GM19023 (cell line): ENCODE measurements at regions not wholly inside any gene's neighbourhood (a gene's known extent, or its start where the extent isn't known, plus 50 kb on each side); places are given as distances from the start of the nearest gene placed in this dataset.
"Not testable (repeated sequence)": the region's sequence is repeated elsewhere in the genome, so short reads cannot be mapped to it uniquely, and the experiment has no call there.

Experiments used
- ATAC-seq: cut with Tn5 transposase; IDR thresholded peaks from one replicate; pipeline ENCODE4 v1.9.1; 2021; ENCODE audit warnings: mild to moderate bottlenecking, moderate library complexity; ENCODE audit not compliant: unreplicated experiment

DNA sequence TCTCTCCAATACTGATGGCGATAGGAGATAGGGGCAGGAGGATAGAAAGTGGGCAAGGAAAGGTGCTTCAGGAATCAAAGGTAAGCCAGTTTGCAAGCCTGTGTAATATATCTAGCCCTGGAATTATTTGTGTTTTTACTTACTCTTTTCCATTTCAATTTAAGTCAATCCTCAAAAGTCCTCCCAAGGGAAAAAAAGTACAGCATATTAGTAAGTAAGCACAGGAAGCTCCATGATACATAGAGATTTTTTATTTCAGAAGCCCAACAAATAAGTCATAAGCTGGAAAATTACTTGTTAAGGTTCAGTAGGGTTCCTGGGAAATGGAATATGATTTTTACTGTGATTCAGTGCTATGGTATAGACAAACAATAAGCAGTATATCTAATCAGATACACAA, 337.7 kb upstream of the DUSP10 start:
- no peak for ATAC-seq

- no peak for ATAC-seq
Measured at GRCh38 chr1:222077206-222077605, 335.3 kb upstream of the DUSP10 start.

DNA sequence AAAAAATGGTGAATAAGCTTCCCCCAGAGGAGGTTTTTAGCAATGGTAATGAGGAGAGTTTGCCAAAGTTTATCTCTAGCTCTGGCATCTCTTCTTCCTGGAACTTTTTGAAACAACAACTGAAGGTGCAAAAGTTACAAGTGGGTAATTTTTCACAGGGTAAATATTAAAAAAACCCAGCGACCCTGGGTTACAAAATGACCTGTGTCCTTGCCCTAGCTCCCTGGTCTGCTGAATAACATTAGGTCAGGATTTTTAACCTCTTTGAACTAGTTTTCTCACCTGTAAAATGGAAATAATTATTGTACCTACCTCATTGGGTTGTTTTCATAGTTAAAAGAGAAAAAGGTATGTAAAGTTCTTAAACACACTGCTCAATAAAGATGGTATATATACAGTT, 332.4 kb upstream of the DUSP10 start:
- no peak for ATAC-seq

DNA sequence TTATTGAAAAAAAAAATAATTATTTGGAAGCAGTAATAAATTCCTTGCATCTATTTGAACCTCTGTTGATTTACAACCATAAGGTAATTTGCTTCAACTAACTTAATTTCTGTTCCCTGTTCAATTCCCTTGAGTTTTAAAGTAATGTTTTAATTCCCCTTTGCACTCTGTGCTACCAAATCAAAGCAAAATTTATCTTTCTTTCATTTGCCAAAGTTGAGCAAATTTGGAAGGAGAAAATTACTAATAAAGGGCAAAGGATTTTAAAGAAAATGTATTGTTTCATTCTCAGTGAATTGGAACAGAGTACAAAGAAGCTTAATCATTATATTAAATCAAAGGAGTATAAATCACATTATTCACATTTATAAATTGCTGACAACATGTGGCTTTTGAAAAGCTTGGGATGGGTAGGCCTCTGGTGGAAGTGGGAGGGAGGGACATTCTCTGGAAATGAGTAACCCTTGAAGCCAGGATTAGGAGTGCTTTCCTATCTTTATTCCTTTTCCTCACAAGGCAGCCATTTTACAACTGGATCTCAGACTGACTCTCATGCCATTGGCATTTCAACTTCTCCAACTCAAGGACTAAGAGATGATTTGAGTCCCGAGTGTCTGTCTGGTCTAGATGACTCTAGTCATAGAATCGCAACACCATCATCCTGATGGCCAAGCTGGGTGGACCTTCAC, 331.6 kb upstream of the DUSP10 start:
- ATAC-seq = no peak

GRCh38 chr1:222071387-222071786, 329.5 kb upstream of the DUSP10 start:
- no peak for ATAC-seq

DNA sequence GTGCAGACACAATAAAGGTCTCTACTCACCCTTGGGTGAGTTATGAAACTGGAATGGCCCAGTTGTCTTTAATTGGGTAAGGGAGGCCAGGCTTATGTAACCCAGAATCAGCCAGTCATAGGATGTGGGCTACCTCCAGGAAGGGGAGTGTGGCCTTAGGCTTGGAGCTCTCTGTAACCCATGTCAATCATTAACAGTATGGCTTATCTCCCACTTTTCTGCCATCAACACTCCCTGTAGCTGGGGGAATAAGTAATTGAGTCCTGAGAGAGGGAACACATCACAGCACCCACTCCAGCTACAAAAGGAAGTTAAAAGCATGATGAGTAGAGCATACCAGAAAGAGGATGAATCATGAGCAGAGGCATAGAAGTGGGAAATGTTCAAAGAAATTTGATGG, 327.0 kb upstream of the DUSP10 start:
- no peak for ATAC-seq

DNA sequence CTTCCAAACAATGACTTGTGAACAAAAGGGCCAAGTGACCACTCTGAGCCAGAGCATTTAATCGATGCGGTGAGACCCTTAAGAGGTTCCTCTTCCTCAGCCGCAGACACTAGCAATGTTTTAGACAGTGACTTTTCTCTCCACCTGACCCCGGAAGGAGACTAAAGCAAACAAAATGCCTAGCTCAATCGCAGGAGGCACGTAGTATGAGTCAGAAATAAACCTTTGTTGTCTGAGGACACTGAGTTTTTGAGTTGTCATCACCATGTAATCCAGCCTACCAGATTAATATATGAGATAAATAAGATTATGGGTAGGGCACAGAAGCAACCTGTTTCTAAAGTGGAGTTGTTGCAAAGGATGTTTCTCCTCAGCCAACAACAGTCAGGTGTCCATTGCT, 326.2 kb upstream of the DUSP10 start:
- ATAC-seq = no peak

- ATAC-seq = no peak
Measured at GRCh38 chr1:222066539-222066938, 324.6 kb upstream of the DUSP10 start.

DNA sequence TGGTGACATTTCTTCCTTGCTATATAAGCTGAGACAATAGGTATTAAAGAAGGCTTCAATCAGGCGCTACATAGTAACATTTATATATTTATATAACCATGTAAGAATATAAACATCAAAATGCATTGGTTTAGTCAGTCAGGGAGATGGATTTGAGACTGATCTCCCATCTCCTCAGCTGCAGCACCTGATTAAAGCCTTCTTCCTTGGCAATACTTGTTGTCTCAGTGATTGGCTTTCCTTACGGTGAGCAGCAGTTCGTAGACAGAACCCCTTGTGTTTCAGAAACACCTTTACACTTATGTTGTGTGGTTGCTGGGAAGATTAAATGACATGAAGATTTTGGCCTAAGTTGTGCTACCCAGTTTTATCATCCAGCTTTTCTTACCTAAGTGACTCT, 323.3 kb upstream of the DUSP10 start:
- no peak for ATAC-seq

DNA sequence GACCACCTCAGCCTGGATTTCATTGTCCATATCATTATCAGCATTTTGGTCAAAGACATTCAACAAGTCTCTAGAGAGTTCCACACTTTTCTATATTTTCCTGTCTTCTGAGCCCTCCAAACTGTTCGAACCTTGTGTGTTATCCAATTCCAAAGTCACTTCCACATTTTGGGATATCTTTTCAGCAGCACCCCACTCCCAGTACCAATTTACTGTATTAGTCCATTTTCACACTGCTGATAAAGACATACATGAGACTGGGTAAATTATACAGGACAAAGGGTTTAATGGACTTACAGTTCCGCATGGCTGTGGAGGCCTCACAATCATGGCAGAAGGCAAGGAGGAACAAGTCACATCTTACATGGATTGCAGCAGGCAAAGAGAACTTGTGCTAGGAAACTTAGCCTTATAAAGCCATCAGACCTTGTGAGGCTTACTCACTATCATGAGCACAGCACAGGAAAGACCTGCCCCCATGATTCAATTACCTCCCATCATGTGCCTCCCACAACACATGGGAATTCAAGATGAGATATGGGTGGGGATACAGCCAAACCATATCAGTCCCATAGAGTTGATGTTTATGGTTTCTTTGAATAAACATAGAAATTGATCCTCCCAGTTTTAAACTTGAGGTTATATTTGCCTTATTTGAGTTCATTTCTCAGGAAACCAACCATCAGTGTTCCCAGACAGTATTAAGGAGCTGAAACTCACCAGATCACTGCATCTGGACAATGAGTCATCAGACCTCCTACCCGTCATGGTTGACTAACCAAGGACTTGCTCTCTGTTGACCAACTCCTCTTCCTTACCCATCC, 322.7 kb upstream of the DUSP10 start:
- no peak for ATAC-seq

- no peak for ATAC-seq
Measured at GRCh38 chr1:222062640-222063039, 320.8 kb upstream of the DUSP10 start.

DNA sequence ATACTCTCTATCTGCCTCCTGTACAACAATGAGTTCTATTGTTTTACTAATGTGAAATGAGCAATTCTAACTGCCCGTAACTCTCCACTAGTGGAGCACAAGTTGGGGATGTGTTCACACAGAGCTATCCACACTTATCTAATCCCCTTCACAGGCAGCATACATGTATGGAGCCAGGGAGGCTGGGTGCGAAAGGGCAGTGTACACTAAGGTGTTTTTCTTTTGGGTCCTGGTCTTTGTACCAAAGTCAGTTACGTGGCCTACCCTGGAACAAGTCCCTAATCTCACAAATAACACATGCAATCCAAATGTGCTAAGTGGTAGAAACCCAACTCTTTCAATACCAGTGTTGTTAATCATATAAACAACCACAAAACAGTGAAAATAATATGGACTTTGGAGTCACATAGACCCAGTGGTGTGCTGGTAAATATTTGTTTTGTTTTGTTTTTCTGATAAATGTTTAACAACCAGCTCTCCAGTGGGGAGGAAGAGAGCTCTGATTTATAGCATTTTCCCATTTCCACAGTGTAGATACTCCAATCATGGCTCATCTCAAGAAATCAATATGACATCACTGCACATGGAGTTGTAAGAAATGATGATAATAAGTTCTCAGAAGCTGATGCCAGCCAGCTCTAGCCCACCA, 319.9 kb upstream of the DUSP10 start:
- ATAC-seq = no peak

GRCh38 chr1:222060210-222060916, 318.5 kb upstream of the DUSP10 start:
- no peak for ATAC-seq

DNA sequence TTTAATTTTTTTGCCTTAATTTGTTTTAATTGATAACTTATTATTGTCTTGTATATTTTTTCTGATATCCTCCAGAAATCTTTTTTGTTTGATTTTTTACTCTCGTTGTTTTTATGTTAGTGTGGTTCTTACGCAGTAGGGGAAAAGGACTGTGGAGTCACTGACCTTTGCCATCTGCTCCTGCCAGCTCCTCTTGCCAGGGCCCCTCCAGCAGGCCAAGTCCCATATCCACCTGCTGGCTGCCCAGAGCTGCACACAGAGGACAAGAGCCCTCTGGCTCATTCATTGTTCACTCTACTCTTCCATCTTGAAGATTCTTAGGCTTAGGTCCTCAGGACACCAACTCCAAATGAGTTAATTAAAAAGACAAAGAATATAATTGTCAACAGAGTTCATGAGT, 316.4 kb upstream of the DUSP10 start:
- ATAC-seq = no peak

DNA sequence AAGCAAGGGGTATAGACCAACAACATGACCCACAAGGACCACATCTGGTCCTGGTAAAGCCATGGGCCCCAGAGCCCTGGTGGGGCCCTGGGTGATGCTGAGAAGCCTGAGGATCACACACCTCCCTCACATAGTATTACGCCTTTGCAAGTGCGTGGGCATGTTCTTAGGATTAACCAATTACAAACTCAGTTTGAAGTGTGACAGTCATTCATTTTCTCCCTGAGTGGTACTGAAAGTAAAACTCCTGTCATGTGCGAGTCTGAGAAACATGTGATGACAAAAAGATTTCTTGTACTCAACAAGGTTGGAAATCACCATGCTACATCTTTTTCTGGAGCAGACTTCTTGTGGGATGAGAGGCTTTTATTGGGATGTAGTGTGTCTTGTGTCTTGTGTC, 315.3 kb upstream of the DUSP10 start:
- ATAC-seq = peak; percentile 62

DNA sequence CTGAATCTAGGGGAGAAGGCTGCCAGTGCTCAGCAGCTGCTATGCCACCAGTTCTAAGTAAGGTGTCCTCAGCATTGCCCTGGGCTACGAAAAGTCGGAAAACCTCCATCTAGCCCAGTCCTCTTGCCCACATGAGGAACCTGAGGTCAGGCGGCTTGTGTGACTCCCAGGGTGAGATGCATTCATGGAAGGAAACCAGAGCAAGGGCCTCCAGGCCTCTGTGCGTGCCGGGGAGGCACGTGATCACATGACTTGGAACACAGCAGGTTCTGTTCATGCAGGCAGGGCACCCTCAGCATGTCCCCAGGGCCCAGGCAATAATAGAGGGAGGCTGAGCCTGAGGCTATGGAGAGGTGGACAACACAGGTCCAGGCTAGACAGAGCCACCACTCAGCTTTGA, 312.5 kb upstream of the DUSP10 start:
- no peak for ATAC-seq

DNA sequence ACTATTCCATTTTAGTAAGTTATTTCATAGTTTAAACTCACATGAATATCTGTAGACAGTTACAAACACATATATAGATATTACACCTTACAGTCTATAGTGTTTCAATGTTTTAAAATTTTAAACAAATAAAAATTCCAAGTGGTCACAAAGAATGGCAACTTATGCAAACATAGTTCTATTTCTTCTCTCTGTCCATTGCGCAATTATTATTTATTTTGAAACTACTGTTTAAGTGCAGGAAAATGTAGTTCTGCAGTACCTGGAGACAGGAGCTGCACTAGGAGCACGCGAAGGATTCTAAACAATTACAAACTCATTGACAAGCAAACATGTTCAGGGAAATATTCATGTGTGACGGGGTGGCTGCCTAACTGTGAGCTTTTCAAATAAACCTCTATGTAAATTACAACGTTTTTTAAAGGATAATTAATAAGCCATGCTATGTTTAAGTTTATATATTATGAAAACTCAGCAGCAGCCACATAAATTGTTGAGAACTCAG, 312.0 kb upstream of the DUSP10 start:
- ATAC-seq = no peak

- peak; percentile 51 for ATAC-seq
Measured at GRCh38 chr1:222051311-222051710, 309.4 kb upstream of the DUSP10 start.

DNA sequence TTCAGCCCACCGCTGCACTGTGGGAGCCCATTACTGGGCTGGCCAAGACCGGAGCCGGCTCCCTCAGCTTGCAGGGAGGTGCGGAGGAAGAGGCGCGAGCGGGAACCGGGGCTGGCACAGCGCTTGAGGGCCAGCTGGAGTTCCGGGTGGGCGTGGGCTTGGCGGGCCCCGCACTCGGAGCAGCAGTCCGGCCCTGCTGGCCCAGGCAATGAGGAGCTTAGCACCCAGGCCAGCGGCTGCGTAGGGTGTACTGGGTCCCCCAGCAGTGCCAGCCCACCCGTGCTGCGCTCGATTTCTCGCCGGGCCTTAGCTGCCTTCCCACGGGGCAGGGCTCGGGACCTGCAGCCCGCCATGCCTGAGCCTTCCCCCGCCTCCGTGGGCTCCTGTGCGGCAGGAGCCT, 307.8 kb upstream of the DUSP10 start:
- ATAC-seq = not testable (repeated sequence)

- ATAC-seq = no peak
Measured at GRCh38 chr1:222049176-222049575, 307.3 kb upstream of the DUSP10 start.

DNA sequence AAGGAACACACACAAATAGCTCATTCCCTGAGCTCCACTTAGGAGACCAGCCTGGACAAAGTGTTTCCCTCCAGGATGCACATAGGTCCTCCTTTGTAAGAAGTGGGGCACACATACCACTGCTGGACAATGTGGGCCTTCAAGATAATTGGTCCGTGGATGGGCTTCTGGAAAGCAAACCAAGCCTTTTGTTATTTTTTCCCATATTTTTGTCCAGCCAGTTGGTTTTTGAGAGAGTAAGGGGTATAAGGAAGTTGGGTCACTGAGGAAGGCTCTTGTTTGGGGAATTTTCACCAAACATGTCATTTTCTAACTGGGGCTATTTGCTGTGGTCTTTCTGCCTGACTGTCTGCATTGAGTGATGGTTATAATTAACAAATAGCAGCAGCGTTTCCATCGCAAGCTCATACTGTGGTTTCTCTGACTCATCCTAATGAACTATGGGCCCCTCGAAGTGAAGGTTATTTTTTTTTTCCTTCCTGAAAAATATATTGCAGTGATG, 306.3 kb upstream of the DUSP10 start:
- peak; percentile 65 for ATAC-seq
